NCI-H1417 treated with DMSO at 0.1 percent for 48 hours (cell line): ENCODE measurements at regions not wholly inside any gene's neighbourhood (a gene's known extent, or its start where the extent isn't known, plus 50 kb on each side); places are given as distances from the start of the nearest gene placed in this dataset.
"Not testable (repeated sequence)": the region's sequence is repeated elsewhere in the genome, so short reads cannot be mapped to it uniquely, and the experiment has no call there.

Experiments
- DNase-seq: peaks from one replicate; lab custom pipeline; 2025; lab: John Stamatoyannopoulos, UW

- no peak for DNase-seq
These were observed 520.0 kb upstream of the C9orf72 start for GRCh38 chr9:28092981-28093936.

GRCh38 chr9:28101509-28101908 lies 528.2 kb upstream of the C9orf72 start:
- DNase-seq: no peak

- DNase-seq: no peak
These were observed 531.7 kb upstream of the C9orf72 start for GRCh38 chr9:28105001-28105400.

GRCh38 chr9:28120184-28120583 lies 546.9 kb upstream of the C9orf72 start:
- no peak for DNase-seq

- no peak for DNase-seq
These were observed 547.3 kb upstream of the C9orf72 start for GRCh38 chr9:28120626-28121025.

GRCh38 chr9:28121366-28121765 lies 548.1 kb upstream of the C9orf72 start:
- no peak for DNase-seq

GRCh38 chr9:28124917-28125316 lies 551.6 kb upstream of the C9orf72 start:
- DNase-seq: no peak

GRCh38 chr9:28127101-28127500 lies 553.8 kb upstream of the C9orf72 start:
- no peak for DNase-seq

- DNase-seq: no peak
These were observed 561.2 kb upstream of the C9orf72 start for GRCh38 chr9:28134446-28134976.

GRCh38 chr9:28135549-28135948 lies 562.3 kb upstream of the C9orf72 start:
- DNase-seq: no peak

GRCh38 chr9:28136113-28136512 lies 562.8 kb upstream of the C9orf72 start:
- no peak for DNase-seq

GRCh38 chr9:28147430-28147829 lies 574.1 kb upstream of the C9orf72 start:
- not testable (repeated sequence) for DNase-seq

- DNase-seq: not testable (repeated sequence)
These were observed 574.8 kb upstream of the C9orf72 start for GRCh38 chr9:28147923-28148597.

- not testable (repeated sequence) for DNase-seq
These were observed 576.2 kb upstream of the C9orf72 start for GRCh38 chr9:28149361-28150050.

- no peak for DNase-seq
These were observed 581.8 kb upstream of the C9orf72 start for GRCh38 chr9:28155067-28155466.

GRCh38 chr9:28155671-28156070 lies 582.4 kb upstream of the C9orf72 start:
- no peak for DNase-seq

- no peak for DNase-seq
These were observed 585.2 kb upstream of the C9orf72 start for GRCh38 chr9:28158451-28158850.

- no peak for DNase-seq
These were observed 590.3 kb upstream of the C9orf72 start for GRCh38 chr9:28163619-28164018.

GRCh38 chr9:28166179-28166578 lies 592.9 kb upstream of the C9orf72 start:
- DNase-seq: no peak

GRCh38 chr9:28177142-28177541 lies 603.9 kb upstream of the C9orf72 start:
- no peak for DNase-seq

GRCh38 chr9:28177925-28178324 lies 604.6 kb upstream of the C9orf72 start:
- no peak for DNase-seq

GRCh38 chr9:28179893-28180292 lies 606.6 kb upstream of the C9orf72 start:
- no peak for DNase-seq
